HTERT RPE-1 (cell line): ENCODE measurements at regions not wholly inside any gene's neighbourhood (a gene's known extent, or its start where the extent isn't known, plus 50 kb on each side); places are given as distances from the start of the nearest gene placed in this dataset.
"Not testable (repeated sequence)": the region's sequence is repeated elsewhere in the genome, so short reads cannot be mapped to it uniquely, and the experiment has no call there.

ENCODE experiments used
- in situ Hi-C: fragments of 300-500 bp; cut with MboI; formaldehyde crosslinking; loops from 4 replicates; pipeline ENCODE4 v1.14.3; 2020; ENCODE audit warnings: low sequenced_read_pairs

DNA sequence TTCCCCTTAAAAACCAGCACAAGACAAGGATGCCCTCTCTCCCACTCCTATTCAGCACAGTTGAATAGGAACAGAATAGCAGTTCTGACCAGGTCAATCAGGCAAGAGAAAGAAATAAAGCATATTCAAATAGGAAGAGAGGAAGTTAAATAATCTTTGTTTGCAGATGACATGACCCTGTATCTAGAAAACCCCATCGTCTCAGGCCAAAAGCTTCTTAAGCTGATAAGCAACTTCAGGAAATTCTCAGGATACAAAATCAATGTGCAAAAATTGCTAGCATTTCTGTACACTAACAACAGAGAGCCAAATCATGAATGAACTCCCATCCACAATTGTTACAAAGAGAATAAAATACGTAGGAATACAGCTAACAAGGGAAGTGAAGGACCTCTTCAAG is 394.1 kb upstream of the NFIA start:
- in situ Hi-C loops = not testable (repeated sequence)

DNA sequence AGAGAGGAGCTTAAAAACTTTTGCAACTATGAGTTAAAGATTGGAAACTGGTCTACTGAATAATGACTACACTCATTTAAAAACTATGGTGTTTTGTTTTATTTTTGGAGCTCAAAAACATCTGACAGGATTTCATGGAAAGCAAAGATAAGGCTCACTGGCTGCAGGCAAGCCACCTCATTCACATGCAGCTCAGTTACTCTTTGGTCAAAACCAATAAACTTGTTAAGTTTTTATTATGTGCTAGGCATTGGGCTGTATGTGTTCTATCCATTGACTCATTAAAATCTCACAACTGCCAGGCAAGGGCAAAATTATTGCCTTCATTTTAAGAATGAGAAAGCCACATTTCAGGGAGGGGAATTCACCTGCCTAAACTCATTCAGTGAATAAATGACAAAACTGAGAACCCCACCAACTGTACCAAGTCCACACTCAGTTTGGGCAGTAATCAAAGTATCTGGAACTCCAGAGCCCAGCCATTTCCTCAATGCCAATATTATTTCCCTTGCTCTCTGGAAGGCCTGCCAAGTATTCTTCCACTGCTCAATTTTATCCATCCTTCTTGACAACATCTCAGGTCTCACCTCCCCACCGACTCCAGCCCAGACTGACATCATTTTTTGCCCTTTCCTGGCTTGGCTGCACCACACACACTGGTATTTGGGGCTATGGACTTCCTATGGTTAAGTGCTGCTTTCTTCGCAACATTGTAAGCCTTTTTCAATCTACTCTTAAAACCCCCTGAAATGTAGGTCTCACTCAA is 401.1 kb upstream of the NFIA start:
- in situ Hi-C loops = no loop called here

DNA sequence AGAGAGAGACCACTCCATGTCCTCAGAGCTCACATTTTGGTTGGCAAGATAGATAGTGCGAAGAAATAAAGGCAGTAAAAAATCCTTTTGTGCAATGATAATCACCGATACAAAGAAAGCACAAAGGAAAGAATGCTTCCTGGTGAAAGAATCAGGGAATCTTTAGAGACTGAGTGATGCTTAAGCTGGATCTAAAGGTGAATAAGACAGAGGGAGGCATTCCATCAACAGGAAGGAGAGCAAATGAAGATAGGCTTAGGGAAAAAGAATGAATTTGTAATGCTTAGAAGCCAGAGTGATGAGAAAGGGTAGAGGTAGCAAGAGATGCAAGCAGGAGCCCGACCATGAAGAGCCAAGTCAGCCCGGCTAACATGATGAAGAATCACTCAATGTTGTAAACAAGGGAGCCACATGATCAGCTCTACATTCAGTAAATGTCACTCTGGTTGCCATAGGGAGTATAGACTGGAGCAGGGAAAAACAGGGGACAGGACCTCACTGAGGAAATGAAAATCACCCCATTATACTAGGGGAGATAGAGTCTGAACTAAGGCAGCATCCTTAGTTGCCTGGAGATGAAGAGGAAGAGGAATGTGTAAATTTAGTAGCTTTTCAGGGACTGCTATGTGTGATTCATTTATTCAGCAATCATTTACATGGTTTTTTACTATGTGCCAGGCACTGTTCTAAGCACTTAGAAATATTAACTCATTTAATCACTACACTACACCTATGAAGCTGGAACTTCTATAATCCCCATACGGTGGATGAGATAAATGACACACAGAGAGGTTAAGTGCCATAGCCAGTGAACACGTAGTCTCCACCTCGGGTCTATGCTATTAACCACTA is 402.6 kb upstream of the NFIA start:
- in situ Hi-C loops = no loop called here

DNA sequence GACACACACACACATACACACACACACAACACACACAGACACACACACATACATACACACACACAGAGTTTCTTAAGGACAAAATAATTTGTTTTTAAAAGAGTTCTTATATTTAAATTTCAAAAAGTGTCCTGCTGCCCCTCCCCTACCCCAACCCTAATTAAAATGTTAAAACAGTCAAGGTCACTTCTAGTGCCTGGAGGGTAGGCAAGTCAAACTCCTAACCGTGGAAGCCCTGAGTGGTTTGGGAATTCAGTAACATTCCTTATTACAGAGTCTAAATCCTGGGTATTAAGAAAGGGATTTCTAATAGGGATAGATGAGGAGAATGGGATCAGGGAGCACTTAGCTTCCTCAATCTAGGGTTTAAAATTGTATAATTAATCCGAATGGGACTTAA is 403.6 kb upstream of the NFIA start:
- in situ Hi-C loops = no loop called here

DNA sequence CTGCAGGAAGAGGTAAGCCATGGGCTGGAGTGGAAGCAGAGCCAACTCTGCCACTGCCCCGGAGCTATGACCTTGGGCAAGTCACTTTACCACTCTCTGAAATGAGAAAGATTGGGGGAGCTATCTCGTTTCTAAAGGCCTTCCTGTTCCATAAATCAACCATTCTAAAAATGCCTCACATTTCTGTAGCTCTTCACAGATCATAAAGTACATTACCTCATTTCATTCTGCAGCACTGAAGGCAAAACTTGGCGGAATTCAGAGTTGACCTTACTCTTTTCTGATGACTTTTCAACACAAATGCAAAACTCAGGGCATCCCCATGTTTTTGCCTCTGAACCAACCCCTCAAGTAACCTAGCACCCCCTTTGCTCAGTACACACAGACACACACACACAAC is 404.0 kb upstream of the NFIA start:
- in situ Hi-C loops = no loop called here

DNA sequence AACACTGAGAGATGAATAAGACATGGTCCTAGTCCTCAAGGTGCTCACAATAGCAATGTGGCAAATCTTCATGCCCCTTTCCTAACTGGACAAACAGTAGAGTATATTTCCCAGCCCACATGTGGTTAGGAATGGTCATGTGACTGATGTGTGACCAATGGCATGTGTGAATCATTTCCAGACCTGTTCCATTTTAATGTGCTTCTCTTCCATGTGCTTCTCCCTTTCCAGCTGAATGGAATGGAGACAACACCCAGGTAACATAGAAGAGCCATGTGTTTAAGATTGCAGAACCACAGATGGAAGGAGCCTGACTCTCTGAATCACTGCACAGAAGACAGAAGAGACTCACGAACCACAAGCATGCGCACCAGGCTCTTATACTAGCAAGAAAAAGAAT is 409.9 kb upstream of the NFIA start:
- in situ Hi-C loops = no loop called here

DNA sequence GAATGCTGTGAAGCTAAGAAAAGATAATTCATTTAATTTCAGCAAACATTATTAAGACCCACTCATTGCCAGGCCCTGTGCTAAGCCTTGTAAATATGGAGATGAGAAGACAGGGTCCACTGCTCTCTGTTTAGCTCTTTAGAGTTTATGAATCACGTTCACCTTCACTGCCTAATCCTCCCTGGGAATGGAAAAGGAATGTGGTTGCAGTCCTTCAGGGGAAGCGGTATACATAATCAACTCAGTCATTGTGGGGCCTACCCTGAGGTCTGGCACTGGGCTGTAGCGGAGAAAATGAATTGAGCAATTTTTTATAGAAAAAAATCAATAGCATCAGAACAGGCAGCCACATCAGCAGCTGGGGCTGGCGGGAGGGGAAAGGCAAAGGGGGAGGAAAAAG is 412.1 kb upstream of the NFIA start:
- in situ Hi-C loops = no loop called here

DNA sequence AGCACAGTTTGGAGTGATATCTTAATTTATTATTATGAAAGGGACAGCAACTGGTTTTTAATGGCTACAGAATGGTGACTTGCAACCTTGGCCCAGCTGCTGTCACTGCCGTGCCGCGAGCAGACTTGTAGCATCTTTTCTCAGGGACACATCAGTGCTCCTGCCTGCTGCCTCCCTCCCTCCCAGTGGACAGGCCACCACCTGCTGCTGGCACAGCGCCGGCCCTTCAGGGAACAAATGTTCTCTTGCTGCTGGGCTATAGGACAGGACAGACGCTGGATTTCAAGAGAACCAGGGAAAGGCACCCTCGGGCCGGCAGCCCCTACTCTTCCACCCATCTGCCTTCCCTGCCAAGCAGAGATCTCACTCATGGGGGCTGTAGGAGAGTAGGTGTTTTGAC is 413.8 kb upstream of the NFIA start:
- in situ Hi-C loops = no loop called here

DNA sequence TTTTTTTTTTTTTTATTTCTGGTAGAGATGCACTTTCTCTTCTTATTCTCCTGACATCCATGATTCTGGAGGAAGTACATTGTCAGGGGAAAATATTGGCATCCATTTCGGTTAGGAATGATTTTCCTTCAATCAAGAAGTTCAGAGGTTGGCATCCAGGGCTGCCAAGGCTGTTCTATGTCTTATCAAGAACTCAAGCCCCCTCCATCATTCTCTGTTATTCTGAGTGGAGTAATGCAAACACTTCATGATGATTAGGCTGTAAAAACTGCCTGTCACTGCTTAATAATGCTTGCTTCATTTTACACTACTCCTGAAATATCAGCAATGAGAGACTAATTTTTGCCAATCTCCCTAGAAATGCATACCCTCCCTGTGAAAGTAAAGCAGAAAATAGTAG is 417.1 kb upstream of the NFIA start:
- in situ Hi-C loops = no loop called here

DNA sequence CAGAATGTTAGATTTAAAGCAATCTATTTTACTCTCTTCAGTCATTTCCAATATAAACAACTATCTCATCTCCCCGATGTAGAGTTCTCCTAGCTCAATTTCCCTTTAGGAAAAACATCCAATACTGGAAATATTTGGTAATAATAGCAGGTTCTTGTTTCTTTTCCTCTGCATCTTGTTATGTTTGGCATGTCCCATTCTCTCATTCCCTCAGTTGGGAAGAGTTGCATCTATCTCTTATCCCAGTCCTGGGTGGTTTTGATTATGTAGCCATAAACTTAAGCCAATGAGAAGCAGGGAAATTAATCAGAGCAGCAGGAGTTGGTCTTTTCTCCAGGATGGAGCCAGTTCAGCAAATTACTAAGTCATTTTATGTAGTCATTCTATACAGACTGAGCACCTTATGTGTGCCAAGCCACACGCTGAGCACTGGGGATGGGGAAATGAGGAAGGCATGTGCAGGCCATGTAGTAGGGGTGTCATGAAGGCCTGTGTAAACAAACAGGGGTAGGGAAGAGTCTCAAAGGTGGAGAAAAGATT is 418.2 kb upstream of the NFIA start:
- in situ Hi-C loops = no loop called here

DNA sequence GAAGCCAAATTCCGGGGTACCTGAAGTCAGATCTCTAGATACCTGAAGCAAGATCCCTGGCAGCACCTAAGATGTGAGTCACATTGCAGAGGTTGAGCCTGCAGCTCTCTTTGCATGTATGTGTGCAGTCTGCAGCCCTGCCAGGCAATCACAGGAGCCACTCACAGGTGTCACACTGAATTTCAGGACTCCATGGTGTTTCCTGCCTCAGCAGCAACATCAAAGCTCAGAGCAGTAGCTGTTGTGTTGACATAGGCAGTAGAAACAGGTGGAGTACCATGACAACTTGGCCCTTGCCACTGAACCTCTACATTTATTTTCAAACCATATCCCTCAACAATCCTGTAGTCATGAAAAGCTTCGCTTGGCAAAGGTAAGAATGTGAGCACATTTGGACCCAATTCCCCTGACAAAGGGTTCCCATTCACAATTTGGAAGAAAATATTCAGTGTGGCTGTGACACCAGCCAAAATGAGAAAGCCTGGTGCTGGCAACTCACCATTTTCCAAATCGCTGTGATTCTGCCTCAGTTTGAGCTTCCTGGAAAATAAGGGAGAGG is 419.8 kb upstream of the NFIA start:
- in situ Hi-C loops = no loop called here

DNA sequence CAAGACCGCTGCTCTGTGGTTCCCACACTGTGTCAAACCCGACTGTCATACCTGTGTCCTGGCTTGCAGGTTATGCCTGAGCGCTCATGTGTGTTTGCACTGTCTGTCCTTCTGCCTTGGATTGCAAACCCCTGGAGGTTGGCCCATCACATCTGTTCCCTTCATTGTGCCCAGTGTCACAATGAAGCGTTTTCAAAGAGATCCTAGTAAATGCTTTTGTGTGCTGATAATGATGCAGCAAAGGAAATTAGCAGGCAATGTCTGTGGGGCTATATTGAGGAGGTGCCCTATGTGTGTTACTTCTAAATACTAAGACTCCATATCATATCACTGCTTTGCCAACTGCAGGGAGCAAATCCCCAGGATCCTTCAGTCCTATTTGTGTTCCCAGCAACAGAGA is 424.4 kb upstream of the NFIA start:
- in situ Hi-C loops = no loop called here

DNA sequence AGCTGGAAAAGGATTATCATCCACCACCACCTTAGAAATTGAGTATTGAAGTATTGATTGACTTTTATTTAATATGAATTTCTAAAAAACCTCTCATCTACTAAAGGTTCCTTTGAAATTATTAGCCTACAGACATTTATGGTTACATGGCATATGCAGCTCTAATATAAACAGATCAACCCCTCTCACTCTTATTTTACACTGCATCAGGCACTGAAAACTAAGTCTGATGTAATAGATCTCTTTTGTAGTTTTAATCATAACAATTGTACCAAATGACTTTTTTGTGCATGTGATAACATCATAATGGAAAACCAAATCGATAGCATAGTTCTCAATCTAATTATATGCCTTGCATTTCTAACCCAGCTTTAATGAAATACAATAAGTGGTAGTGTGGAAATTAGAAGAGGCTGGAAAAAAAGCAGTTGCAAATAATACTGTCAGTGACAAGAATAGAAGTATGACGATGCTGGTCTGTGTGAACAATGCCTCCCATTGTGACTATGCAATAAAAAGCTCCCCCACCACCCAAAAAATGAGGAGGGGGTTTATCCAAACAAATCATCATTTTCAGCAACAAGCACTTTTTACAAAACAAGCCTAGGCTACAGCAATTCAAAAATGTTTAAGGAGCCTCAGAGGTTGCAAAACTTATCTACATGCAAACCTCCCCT is 426.5 kb upstream of the NFIA start:
- in situ Hi-C loops = no loop called here

DNA sequence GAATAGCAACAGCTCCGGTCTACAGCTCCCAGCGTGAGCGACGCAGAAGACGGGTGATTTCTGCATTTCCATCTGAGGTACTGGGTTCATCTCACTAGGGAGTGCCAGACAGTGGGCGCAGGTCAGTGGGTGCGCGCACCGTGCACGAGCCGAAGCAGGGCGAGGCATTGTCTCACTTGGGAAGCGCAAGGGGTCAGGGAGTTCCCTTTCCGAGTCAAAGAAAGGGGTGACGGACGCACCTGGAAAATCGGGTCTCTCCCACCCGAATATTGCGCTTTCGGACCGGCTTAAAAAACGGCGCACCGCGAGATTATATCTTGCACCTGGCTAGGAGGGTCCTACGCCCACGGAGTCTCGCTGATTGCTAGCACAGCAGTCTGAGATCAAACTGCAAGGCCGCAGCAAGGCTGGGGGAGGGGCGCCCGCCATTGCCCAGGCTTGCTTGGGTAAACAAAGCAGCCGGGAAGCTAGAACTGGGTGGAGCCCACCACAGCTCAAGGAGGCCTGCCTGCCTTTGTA is 442.3 kb upstream of the NFIA start:
- in situ Hi-C loops = not testable (repeated sequence)

DNA sequence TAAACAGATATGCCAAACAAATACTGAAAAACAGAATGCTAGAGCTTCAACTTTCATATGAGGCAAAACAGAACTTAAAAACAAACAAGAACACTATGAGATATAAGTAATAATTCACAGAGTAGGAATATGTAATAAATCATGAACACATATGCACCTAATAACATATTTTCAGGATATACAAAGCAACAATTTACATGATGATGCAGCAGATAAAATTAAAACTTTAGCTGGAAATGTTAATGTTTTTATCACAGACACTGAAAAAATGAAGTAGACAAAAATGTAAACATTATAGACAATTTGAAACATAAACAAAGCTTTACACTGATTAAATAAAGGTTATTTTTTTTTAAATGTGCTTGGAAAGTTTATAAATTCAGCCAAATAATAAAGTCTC is 443.1 kb upstream of the NFIA start:
- in situ Hi-C loops = no loop called here

DNA sequence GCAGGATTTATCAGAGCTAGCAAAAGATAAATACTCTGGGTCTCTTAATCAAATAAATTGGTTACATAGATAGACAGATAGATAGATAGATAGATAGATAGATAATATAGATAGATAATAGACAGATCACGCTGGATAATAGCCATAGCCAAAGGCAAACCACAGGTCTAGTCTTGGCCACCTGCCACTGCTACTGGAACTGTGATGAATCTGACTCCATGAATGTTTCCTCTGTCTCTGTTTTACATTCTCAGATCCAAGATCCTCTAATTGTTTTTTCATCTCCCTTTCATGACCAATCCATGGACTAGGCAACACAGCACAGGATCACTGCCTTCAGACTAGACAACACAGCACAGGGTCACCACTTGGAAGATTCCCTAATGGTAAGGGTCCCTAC is 444.7 kb upstream of the NFIA start:
- in situ Hi-C loops = no loop called here

DNA sequence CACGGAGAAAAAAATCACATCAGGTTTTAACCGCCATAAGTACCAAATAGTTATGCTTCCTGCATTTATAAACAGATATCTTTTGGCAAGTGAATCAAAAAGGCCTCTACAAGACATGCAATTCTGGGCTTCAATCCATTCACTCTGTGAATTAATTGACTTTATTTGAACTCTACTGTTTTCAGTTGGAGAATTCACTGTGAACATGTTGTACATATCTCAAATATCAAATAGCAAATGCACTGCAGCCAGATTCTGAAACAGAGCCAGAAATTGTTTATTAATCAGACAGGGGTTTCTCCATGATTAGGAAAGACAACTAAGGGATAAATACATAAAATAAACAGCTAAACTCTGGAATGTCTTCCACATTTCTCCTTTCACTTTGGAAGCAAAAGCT is 445.4 kb upstream of the NFIA start:
- in situ Hi-C loops = no loop called here

DNA sequence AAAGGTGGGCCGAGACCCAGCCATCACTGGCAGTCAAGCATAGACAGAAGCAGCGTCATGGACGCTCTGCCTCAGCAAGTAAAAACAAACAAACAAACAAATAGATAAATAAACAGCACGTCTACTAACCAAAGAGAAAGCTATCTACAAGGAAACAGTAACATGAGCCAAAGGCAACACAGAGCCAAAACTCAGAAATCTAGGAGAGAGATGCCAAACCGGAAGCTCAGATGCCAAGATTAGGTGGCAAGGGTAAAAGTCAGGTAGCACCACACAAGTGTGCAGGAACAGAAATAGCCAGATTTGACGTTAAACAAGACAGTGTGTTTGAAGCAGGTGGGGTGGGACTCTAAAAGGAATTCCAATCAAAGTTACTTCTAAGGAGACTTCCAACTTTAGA is 448.3 kb upstream of the NFIA start:
- in situ Hi-C loops = no loop called here

DNA sequence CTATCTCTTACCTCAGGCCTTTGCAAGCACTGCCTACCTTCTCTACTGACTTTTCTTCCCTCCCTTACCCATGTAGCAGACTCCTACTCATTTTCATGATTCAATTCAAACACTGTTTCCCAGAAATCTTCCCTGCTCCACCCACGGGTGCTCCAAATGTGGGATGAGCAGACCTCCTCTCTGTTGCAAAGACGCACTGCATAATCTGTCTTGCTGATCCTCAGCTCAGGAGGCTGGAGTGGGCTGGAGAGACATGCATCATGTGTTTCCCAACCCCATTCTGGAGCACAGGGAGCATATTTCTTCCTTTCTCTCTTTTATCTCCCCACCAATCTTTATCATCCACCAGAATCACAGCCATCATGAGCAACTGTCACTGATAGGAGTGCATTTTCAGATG is 459.9 kb upstream of the NFIA start:
- in situ Hi-C loops = no loop called here

DNA sequence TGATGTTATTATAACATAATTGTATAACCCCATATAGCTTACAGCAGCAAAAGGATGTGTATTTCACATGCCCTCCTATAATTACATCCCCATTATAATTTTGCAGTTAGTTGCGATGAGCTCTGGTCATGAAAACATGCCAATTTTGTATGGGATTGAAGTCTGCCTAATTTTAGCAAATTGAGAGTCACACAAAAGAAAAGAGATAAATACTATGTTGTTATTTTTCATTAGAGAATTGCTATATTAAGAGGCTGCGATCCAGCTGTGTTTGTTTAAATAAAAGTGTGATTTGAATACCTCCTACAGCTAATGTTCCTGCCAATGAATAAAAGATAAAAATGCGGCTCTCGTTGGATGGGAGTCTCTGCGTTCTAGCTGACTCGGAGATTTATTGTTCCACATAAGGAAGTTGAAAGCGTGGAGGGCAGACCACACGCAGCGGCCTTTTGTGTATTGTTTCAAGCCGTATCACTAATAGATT is 461.0 kb upstream of the NFIA start:
- in situ Hi-C loops = no loop called here

DNA sequence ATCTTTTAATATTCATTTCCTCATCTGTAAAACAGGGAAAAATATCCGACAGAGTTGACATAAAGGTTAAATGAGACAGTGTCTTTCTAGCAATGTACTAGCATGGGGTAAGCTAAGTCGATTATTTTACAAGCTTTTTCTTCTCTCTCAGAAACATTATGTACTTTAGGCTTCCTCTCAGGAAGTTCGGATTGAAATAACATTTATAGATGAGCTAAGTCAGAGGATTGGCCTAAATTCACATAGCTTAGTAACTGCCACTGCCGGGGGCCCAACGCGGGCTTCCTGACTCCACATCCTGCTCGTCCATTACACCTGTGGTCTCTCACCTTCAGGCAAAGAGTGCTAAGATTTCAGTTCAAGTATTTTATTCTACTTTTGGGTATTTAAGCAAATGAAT is 462.3 kb upstream of the NFIA start:
- in situ Hi-C loops = no loop called here
